ENCODE measurements at regions not wholly inside any gene's neighbourhood (a gene's known extent, or its start where the extent isn't known, plus 50 kb on each side); places are given as distances from the start of the nearest gene placed in this dataset.

DNA sequence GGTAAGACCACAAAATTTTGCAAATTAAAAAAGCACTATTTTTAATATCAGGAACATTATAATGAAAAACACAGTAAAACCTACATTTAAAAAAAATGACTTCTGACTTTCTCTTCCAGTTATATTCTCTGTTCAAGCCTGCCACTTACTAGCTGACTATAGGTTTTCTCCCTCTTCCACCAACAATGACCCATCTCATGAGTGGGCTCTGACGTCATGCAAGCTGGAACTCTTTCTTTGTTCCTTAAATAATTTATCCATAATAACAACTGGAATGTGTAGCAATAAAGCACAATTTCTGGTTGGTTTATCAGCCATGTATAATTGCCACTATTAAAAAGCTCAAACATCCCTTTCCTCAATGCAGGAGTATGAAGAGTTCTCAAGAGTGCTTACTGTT is 378.1 kb upstream of the FAM174A start:
- H3K27me3 ChIP-seq (ENCODE audit: insufficient read depth, low read length) = no peaks in the 10 kb centered on the region
- TF ChIP-seq CBX3 (IDR thresholded peaks at IDR 0.05; ENCODE audit: low read depth) (no peak), JUND (IDR thresholded peaks at IDR 0.05) (no peak), RAD21 (IDR thresholded peaks at IDR 0.05; ENCODE audit: low read depth) (no peak)
- TF ChIP-seq, protein P1, sequence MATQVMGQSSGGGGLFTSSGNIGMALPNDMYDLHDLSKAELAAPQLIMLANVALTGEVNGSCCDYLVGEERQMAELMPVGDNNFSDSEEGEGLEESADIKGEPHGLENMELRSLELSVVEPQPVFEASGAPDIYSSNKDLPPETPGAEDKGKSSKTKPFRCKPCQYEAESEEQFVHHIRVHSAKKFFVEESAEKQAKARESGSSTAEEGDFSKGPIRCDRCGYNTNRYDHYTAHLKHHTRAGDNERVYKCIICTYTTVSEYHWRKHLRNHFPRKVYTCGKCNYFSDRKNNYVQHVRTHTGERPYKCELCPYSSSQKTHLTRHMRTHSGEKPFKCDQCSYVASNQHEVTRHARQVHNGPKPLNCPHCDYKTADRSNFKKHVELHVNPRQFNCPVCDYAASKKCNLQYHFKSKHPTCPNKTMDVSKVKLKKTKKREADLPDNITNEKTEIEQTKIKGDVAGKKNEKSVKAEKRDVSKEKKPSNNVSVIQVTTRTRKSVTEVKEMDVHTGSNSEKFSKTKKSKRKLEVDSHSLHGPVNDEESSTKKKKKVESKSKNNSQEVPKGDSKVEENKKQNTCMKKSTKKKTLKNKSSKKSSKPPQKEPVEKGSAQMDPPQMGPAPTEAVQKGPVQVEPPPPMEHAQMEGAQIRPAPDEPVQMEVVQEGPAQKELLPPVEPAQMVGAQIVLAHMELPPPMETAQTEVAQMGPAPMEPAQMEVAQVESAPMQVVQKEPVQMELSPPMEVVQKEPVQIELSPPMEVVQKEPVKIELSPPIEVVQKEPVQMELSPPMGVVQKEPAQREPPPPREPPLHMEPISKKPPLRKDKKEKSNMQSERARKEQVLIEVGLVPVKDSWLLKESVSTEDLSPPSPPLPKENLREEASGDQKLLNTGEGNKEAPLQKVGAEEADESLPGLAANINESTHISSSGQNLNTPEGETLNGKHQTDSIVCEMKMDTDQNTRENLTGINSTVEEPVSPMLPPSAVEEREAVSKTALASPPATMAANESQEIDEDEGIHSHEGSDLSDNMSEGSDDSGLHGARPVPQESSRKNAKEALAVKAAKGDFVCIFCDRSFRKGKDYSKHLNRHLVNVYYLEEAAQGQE (IDR thresholded peaks at IDR 0.05; ENCODE audit: low read depth) = no peak
- TF ChIP-seq, protein P2, sequence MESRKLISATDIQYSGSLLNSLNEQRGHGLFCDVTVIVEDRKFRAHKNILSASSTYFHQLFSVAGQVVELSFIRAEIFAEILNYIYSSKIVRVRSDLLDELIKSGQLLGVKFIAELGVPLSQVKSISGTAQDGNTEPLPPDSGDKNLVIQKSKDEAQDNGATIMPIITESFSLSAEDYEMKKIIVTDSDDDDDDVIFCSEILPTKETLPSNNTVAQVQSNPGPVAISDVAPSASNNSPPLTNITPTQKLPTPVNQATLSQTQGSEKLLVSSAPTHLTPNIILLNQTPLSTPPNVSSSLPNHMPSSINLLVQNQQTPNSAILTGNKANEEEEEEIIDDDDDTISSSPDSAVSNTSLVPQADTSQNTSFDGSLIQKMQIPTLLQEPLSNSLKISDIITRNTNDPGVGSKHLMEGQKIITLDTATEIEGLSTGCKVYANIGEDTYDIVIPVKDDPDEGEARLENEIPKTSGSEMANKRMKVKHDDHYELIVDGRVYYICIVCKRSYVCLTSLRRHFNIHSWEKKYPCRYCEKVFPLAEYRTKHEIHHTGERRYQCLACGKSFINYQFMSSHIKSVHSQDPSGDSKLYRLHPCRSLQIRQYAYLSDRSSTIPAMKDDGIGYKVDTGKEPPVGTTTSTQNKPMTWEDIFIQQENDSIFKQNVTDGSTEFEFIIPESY (IDR thresholded peaks at IDR 0.05; ENCODE audit: extremely low read depth, insufficient replicate concordance, low read length) = no peak
- ATAC-seq (no peak), DNase-seq (ENCODE audit: low read depth, low spot score) (no peak)
- H3K4me1 ChIP-seq (ENCODE audit: control insufficient read depth in 1 of 2, insufficient read depth in 2 of 2, low read length in 2 of 2) = no peaks in the 10 kb centered on the region
- POLR2A ChIA-PET = no interaction called here
- no peaks in the 10 kb centered on the region; a peak in 1 of 4 replicates for H3K9me3 ChIP-seq (ENCODE audit: control insufficient read depth in 1 of 2, insufficient read depth in 1 of 2, low read depth in 1 of 2, low read length in 2 of 2)
- RAD21 ChIA-PET (ENCODE audit: low non-redundant PET in 1 of 2, low total read pairs in 2 of 2, uncharacterized antibody in 2 of 2, unreplicated experiment in 2 of 2) = no interaction called here
- no peak overlapping the region for H3K4me2 ChIP-seq (ENCODE audit: low read length)
- H3K27ac ChIP-seq (ENCODE audit: low read depth, low read length) = no peak overlapping the region
- H3K79me2 ChIP-seq (ENCODE audit: insufficient read depth, low read length) = no peaks in the 10 kb centered on the region
- no peaks in the 10 kb centered on the region for H3K9me2 ChIP-seq (ENCODE audit: insufficient read depth)
- H4K20me1 ChIP-seq (ENCODE audit: insufficient read depth) = no peaks in the 10 kb centered on the region
- no TSS peak for BruUV-seq (replicated peaks)
- no peaks in the 10 kb centered on the region for H3K36me3 ChIP-seq (ENCODE audit: control insufficient read depth in 1 of 2, insufficient read depth in 2 of 2, low read length in 2 of 2)
- no peak overlapping the region for H3K4me3 ChIP-seq (replicated peaks in 1 of 2; ENCODE audit: low read depth in 1 of 2, low read length in 2 of 2)
- no peak overlapping the region for H3K9ac ChIP-seq (ENCODE audit: low read length)
- intact Hi-C loops (cut with micrococcal nuclease) = no loop called here
- H2AFZ ChIP-seq (ENCODE audit: low read depth, low read length, poor library complexity, severe bottlenecking) = no peak overlapping the region
- CTCF ChIA-PET = no interaction called here
